ENCODE measurements at regions not wholly inside any gene's neighbourhood (a gene's known extent, or its start where the extent isn't known, plus 50 kb on each side); places are given as distances from the start of the nearest gene placed in this dataset.
"Not testable (repeated sequence)": the region's sequence is repeated elsewhere in the genome, so short reads cannot be mapped to it uniquely, and the experiment has no call there.

DNA sequence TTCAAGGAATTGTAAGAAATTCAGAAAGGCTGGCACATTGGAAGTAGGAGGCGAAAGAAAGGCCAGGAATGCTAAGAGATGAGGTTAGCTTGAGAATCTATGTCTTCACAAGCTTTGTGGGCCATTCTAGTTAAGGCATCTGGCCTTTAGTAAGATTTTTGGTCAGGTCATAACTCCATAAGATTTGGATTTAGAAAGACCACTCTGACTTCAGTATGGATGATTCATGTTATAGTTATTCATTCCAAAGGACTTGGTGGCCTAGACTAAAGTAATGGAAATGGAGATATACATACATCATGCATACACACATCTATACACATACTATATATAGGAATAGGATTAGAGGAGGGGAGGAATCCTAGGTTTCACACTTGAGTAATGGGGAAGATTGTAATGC, 77.5 kb downstream of the SEPTIN7 start:
- no peak for ATAC-seq
- TF ChIP-seq, protein P1, sequence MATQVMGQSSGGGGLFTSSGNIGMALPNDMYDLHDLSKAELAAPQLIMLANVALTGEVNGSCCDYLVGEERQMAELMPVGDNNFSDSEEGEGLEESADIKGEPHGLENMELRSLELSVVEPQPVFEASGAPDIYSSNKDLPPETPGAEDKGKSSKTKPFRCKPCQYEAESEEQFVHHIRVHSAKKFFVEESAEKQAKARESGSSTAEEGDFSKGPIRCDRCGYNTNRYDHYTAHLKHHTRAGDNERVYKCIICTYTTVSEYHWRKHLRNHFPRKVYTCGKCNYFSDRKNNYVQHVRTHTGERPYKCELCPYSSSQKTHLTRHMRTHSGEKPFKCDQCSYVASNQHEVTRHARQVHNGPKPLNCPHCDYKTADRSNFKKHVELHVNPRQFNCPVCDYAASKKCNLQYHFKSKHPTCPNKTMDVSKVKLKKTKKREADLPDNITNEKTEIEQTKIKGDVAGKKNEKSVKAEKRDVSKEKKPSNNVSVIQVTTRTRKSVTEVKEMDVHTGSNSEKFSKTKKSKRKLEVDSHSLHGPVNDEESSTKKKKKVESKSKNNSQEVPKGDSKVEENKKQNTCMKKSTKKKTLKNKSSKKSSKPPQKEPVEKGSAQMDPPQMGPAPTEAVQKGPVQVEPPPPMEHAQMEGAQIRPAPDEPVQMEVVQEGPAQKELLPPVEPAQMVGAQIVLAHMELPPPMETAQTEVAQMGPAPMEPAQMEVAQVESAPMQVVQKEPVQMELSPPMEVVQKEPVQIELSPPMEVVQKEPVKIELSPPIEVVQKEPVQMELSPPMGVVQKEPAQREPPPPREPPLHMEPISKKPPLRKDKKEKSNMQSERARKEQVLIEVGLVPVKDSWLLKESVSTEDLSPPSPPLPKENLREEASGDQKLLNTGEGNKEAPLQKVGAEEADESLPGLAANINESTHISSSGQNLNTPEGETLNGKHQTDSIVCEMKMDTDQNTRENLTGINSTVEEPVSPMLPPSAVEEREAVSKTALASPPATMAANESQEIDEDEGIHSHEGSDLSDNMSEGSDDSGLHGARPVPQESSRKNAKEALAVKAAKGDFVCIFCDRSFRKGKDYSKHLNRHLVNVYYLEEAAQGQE (IDR thresholded peaks at IDR 0.05; ENCODE audit: insufficient read depth in 1 of 2, low read depth in 2 of 2, low read length in 1 of 2), result no peak
- no peak for TF ChIP-seq CTCF (IDR thresholded peaks at IDR 0.05)
- no peak for TF ChIP-seq TCF7L2 (IDR thresholded peaks at IDR 0.05; ENCODE audit: low read depth, low read length)
- no peak for TF ChIP-seq POLR2AphosphoS5 (IDR thresholded peaks at IDR 0.05; ENCODE audit: low read depth, low read length)
- no peak for TF ChIP-seq SIN3A (IDR thresholded peaks at IDR 0.05; ENCODE audit: borderline replicate concordance, insufficient read depth, low read depth, low read length)
- no peaks in the 10 kb centered on the region for H3K9me3 ChIP-seq (ENCODE audit: control insufficient read depth, insufficient read depth, low read depth, low read length)
- no peak overlapping the region for H3K4me3 ChIP-seq (ENCODE audit: low read depth in 2 of 2, low read length in 2 of 2)
- intact Hi-C loops (cut with micrococcal nuclease; ENCODE audit: unreplicated experiment) (no loop called here), in situ Hi-C loops (cut with HindIII; ENCODE audit: low pct_unique_long_range_greater_than_20kb, low sequenced_read_pairs) (no loop called here)
- no peaks in the 10 kb centered on the region for H3K4me1 ChIP-seq (ENCODE audit: control insufficient read depth, insufficient read depth, low read length)
- CTCF ChIA-PET, result no interaction called here
- POLR2A ChIA-PET, result no interaction called here
- peaks cover 38% of the 10 kb centered on the region for H3K36me3 ChIP-seq (ENCODE audit: control insufficient read depth, insufficient read depth, low read length)
- no TSS peak for BruUV-seq (replicated peaks)
- no peaks in the 10 kb centered on the region for H3K27me3 ChIP-seq (ENCODE audit: control insufficient read depth, insufficient read depth, low read length)
- no peak for DNase-seq (ENCODE audit: low read depth, low spot score)
- H3K27ac ChIP-seq (ENCODE audit: low read length), result no peak overlapping the region

- POLR2A ChIA-PET; intact Hi-C loops (cut with micrococcal nuclease; ENCODE audit: unreplicated experiment); H3K4me3 ChIP-seq (ENCODE audit: low read depth in 2 of 2, low read length in 2 of 2); CTCF ChIA-PET; in situ Hi-C loops (cut with HindIII; ENCODE audit: low pct_unique_long_range_greater_than_20kb, low sequenced_read_pairs); H3K27me3 ChIP-seq (ENCODE audit: control insufficient read depth, insufficient read depth, low read length); H3K4me1 ChIP-seq (ENCODE audit: control insufficient read depth, insufficient read depth, low read length); H3K9me3 ChIP-seq (ENCODE audit: control insufficient read depth, insufficient read depth, low read depth, low read length); DNase-seq (ENCODE audit: low read depth, low spot score); ATAC-seq; H3K27ac ChIP-seq (ENCODE audit: low read length); BruUV-seq (replicated peaks): not testable (repeated sequence)
- H3K36me3 ChIP-seq (ENCODE audit: control insufficient read depth, insufficient read depth, low read length), result peaks cover 29% of the 10 kb centered on the region
Observed at GRCh38 chr7:35887430-35887829, 86.6 kb downstream of the SEPTIN7 start.

DNA sequence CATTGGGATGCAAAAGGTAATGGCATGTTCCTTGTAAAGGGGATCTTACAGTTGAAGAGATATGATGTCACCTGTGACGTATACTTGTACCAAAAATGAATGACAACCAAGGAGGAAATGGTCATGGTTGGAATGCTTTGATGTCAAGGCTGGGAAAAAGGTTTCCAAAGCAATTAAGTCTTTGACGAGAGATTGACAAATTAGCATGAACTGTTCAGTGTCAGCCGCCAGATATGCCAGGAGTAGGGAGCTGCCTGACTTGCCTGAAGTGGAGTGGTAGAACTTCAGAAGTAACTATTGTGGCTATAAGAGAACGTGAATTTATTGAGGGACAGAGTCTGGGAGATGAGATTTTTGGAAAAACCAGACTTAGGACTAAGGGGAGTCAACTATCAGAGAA, 88.1 kb downstream of the SEPTIN7 start:
- Histone ChIP-seq H3K4me3 (ENCODE audit: low read depth in 2 of 2, low read length in 2 of 2) (no peak overlapping the region), H3K9me3 (ENCODE audit: control insufficient read depth, insufficient read depth, low read depth, low read length) (no peaks in the 10 kb centered on the region), H3K4me1 (ENCODE audit: control insufficient read depth, insufficient read depth, low read length) (no peaks in the 10 kb centered on the region), H3K36me3 (ENCODE audit: control insufficient read depth, insufficient read depth, low read length) (peaks cover 21% of the 10 kb centered on the region), H3K27me3 (ENCODE audit: control insufficient read depth, insufficient read depth, low read length) (no peaks in the 10 kb centered on the region), H3K27ac (ENCODE audit: low read length) (no peak overlapping the region)
- ATAC-seq (no peak), DNase-seq (ENCODE audit: low read depth, low spot score) (no peak)
- CTCF ChIA-PET, result no interaction called here
- in situ Hi-C loops (cut with HindIII; ENCODE audit: low pct_unique_long_range_greater_than_20kb, low sequenced_read_pairs) (no loop called here), intact Hi-C loops (cut with micrococcal nuclease; ENCODE audit: unreplicated experiment) (no loop called here)
- TF ChIP-seq TCF7L2 (IDR thresholded peaks at IDR 0.05; ENCODE audit: low read depth, low read length) (no peak), POLR2AphosphoS5 (IDR thresholded peaks at IDR 0.05; ENCODE audit: low read depth, low read length) (no peak), CTCF (IDR thresholded peaks at IDR 0.05) (no peak), SIN3A (IDR thresholded peaks at IDR 0.05; ENCODE audit: borderline replicate concordance, insufficient read depth, low read depth, low read length) (no peak)
- TF ChIP-seq, protein P1 (IDR thresholded peaks at IDR 0.05; ENCODE audit: insufficient read depth in 1 of 2, low read depth in 2 of 2, low read length in 1 of 2), result no peak
- BruUV-seq (replicated peaks), result TSS peak; percentile 8
- POLR2A ChIA-PET, result no interaction called here
